ENCODE measurements at regions not wholly inside any gene's neighbourhood (a gene's known extent, or its start where the extent isn't known, plus 50 kb on each side); places are given as distances from the start of the nearest gene placed in this dataset.

DNA sequence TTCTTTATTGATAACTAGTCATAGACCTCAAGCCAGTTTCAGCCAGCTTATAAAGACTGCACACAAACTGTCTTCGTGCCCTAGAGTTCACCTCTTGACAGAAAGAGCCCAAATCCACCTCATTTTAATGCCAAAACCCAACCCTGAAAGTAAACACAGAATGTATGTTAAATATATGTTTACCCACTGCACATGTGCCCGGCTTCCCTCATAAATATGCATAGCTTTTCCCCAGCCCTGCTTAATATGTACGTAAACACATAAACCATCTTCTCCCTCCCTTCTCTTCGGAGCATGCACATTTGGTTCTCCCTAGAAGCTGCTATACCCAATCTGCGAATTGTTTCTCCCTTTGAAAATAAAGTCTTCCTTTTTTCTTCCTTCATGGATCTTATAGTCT, 73.9 kb upstream of the XIRP2 start:
- Histone ChIP-seq H3K27me3 (ENCODE audit: control insufficient read depth in 2 of 2, insufficient read depth in 2 of 2, low read length in 2 of 2) (no peaks in the 10 kb centered on the region), H4K20me1 (replicated peaks; ENCODE audit: control insufficient read depth, insufficient read depth, low read length) (no peaks in the 10 kb centered on the region), H3K79me2 (ENCODE audit: control insufficient read depth, insufficient read depth, low read length) (no peaks in the 10 kb centered on the region), H3K4me3 (no peak overlapping the region), H3K9ac (ENCODE audit: insufficient read depth in 1 of 2, low read depth in 2 of 2, low read length in 2 of 2) (no peak overlapping the region), H3K9me1 (ENCODE audit: control insufficient read depth, insufficient read depth, low read length) (no peaks in the 10 kb centered on the region), H3K27ac (ENCODE audit: extremely low read depth, low read depth, low read length) (no peak overlapping the region), H3K36me3 (ENCODE audit: control insufficient read depth, insufficient read depth, low read length) (no peaks in the 10 kb centered on the region), H3K9me3 (replicated peaks; ENCODE audit: control insufficient read depth, insufficient read depth, low read depth, low read length) (no peaks in the 10 kb centered on the region), H3K4me2 (ENCODE audit: insufficient read depth, low read length) (no peak overlapping the region), H3K4me1 (replicated peaks in 1 of 2; ENCODE audit: control insufficient read depth in 2 of 2, insufficient read depth in 2 of 2, low read length in 2 of 2) (no peaks in the 10 kb centered on the region), H2AFZ (ENCODE audit: low read depth, low read length) (no peak overlapping the region)
- ChIA-PET CTCF (ENCODE audit: low intra/inter-chr PET ratio) (no interaction called here), POLR2A (no interaction called here)
- FAIRE-seq (no peak), ATAC-seq (no peak), DNase-seq (ENCODE audit: extremely low read depth in 1 of 4, low spot score in 3 of 4) (no peak)
- no peak for TF ChIP-seq DPF2 (IDR thresholded peaks at IDR 0.05)
- TF ChIP-seq PURB (CRISPR knock-in tag; IDR thresholded peaks at IDR 0.05; ENCODE audit: low read depth): no peak
- no peak for TF ChIP-seq CHCHD3 (CRISPR knock-in tag; IDR thresholded peaks at IDR 0.05)
- no peak for TF ChIP-seq RBM17 (IDR thresholded peaks at IDR 0.05; ENCODE audit: borderline replicate concordance, low read depth, low read length)
- no peak for TF ChIP-seq NR2C1 (IDR thresholded peaks at IDR 0.05)
- TF ChIP-seq NR2C1 (tag; IDR thresholded peaks at IDR 0.05): no peak
- TF ChIP-seq SIN3B (IDR thresholded peaks at IDR 0.05; ENCODE audit: low read depth): no peak
- no peak for TF ChIP-seq MAZ (CRISPR knock-in tag; conservative IDR thresholded peaks at IDR 0.05 in 1 of 2, IDR thresholded peaks at IDR 0.05 in 1 of 2)
- no peak for TF ChIP-seq TFAM (CRISPR knock-in tag; conservative IDR thresholded peaks at IDR 0.05)
- TF ChIP-seq FOXK1 (CRISPR knock-in tag; IDR thresholded peaks at IDR 0.05; ENCODE audit: borderline replicate concordance): no peak
- TF ChIP-seq, protein P1, sequence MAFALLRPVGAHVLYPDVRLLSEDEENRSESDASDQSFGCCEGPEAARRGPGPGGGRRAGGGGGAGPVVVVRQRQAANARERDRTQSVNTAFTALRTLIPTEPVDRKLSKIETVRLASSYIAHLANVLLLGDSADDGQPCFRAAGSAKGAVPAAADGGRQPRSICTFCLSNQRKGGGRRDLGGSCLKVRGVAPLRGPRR (CRISPR knock-in tag; IDR thresholded peaks at IDR 0.05): no peak
- no peak for TF ChIP-seq PRMT5 (CRISPR knock-in tag; IDR thresholded peaks at IDR 0.05)
- TF ChIP-seq CCNT2 (IDR thresholded peaks at IDR 0.05; ENCODE audit: borderline replicate concordance, extremely low read depth, insufficient read length, low read depth, low read length): no peak
- TF ChIP-seq ZNF274 (IDR thresholded peaks at IDR 0.05; ENCODE audit: borderline replicate concordance, low read depth, low read length): no peak
- no peak for TF ChIP-seq ZNF143 (CRISPR knock-in tag; IDR thresholded peaks at IDR 0.05)
- TF ChIP-seq ZNF644 (tag; IDR thresholded peaks at IDR 0.05; ENCODE audit: low read depth): no peak
- TF ChIP-seq ZBED1 (IDR thresholded peaks at IDR 0.05): no peak
- BruUV-seq (replicated peaks): no TSS peak
- in situ Hi-C loops (cut with MboI) (no loop called here), intact Hi-C loops (cut with micrococcal nuclease) (no loop called here)
- 3% methylated on average over 5 of the region's 5 CpGs for WGBS (ENCODE audit: insufficient coverage, low coverage, missing lambda C conversion rate)

Measured in K562 (cell line).